Hepatocyte (in vitro differentiated cells): ENCODE measurements at regions not wholly inside any gene's neighbourhood (a gene's known extent, or its start where the extent isn't known, plus 50 kb on each side); places are given as distances from the start of the nearest gene placed in this dataset.

Experiments used
- CTCF ChIP-seq: fragments of 200-600 bp; sonication (generic); IDR thresholded peaks from 2 replicates; pipeline ENCODE4 v1.5.1; 2016; ENCODE audit warnings: antibody characterized with exemption, mild to moderate bottlenecking; ENCODE audit not compliant: poor library complexity
- EZH2 ChIP-seq: fragments of 200-600 bp; sonication (generic); IDR thresholded peaks from 2 replicates; pipeline ENCODE4 v1.6.1; 2016; ENCODE audit warnings: antibody characterized with exemption, mild to moderate bottlenecking, borderline replicate concordance
- EZH2phosphoT487 ChIP-seq: fragments of 200-600 bp; sonication (generic); IDR thresholded peaks from one replicate; pipeline ENCODE4 v1.6.1; 2018; ENCODE audit warnings: antibody characterized with exemption, mild to moderate bottlenecking, low read depth, moderate library complexity; ENCODE audit not compliant: unreplicated experiment, severe bottlenecking

- no peak for TF ChIP-seq CTCF
- TF ChIP-seq EZH2: no peak
- TF ChIP-seq EZH2phosphoT487: no peak
These were observed 98.5 kb downstream of the SPATA19 start for GRCh38 chr11:133746663-133747306.
